Lower lobe of right lung (tissue), 2 donors: ENCODE measurements at regions not wholly inside any gene's neighbourhood (a gene's known extent, or its start where the extent isn't known, plus 50 kb on each side); places are given as distances from the start of the nearest gene placed in this dataset.
"Not testable (repeated sequence)": the region's sequence is repeated elsewhere in the genome, so short reads cannot be mapped to it uniquely, and the experiment has no call there.

Experiments
- ATAC-seq, 2 donors: fragments of 200-7000 bp; cut with Tn5 transposase; one replicate each; pipeline ENCODE4 v1.9.1; 2020 to 2022; ENCODE audit warnings: mild to moderate bottlenecking in 2 of 2, moderate library complexity in 2 of 2
- DNase-seq: peaks from one replicate; pipeline ENCODE4 v3.0.0-alpha.2; 2020
- H3K27ac ChIP-seq: fragments of 200-600 bp; one replicate; pipeline ENCODE4 v1.8.0; 2022
- H3K27me3 ChIP-seq: fragments of 200-600 bp; one replicate; pipeline ENCODE4 v1.8.0; 2022; ENCODE audit warnings: low read depth
- H3K36me3 ChIP-seq: fragments of 200-600 bp; one replicate; pipeline ENCODE4 v1.8.0; 2022; ENCODE audit warnings: mild to moderate bottlenecking
- H3K4me1 ChIP-seq: fragments of 200-600 bp; one replicate; pipeline ENCODE4 v1.8.0; 2022
- H3K4me3 ChIP-seq: fragments of 200-600 bp; one replicate; pipeline ENCODE4 v1.8.0; 2022; ENCODE audit warnings: mild to moderate bottlenecking
- H3K9me3 ChIP-seq: fragments of 200-600 bp; one replicate; pipeline ENCODE4 v1.8.0; 2022
- CTCF ChIP-seq: fragments of 200-600 bp; IDR thresholded peaks from one replicate; pipeline ENCODE4 v1.8.0; 2022; ENCODE audit warnings: antibody characterized with exemption, mild to moderate bottlenecking
- intact Hi-C: fragments of 100-400 bp; cut with DNase I; formaldehyde crosslinking; loops from one replicate; pipeline ENCODE4 v1.11.0; 2022
- donor health status: DM: no; HTN: yes; CAD: no; lungs with severe emphysema.

- intact Hi-C loops = no loop called here
- no peak for DNase-seq
- Histone ChIP-seq H3K36me3 (no peaks in the 10 kb centered on the region), H3K4me1 (no peaks in the 10 kb centered on the region), H3K27ac (no peak overlapping the region), H3K4me3 (no peak overlapping the region), H3K9me3 (no peaks in the 10 kb centered on the region), H3K27me3 (no peaks in the 10 kb centered on the region)
- no peak for TF ChIP-seq CTCF
- no peak for ATAC-seq
Measured at GRCh38 chr7:96558530-96558929, 151.1 kb downstream of the SEM1 start.

GRCh38 chr7:96558093-96558492 is 151.6 kb downstream of the SEM1 start:
- H3K27me3 ChIP-seq = no peaks in the 10 kb centered on the region
- H3K4me3 ChIP-seq = no peak overlapping the region
- no peaks in the 10 kb centered on the region for H3K4me1 ChIP-seq
- DNase-seq (no peak), ATAC-seq (no peak)
- no peak overlapping the region for H3K27ac ChIP-seq
- H3K36me3 ChIP-seq = no peaks in the 10 kb centered on the region
- no peak for TF ChIP-seq CTCF
- intact Hi-C loops = no loop called here
- no peaks in the 10 kb centered on the region for H3K9me3 ChIP-seq

GRCh38 chr7:96557598-96557997 is 152.0 kb downstream of the SEM1 start:
- H3K36me3 ChIP-seq, DNase-seq, H3K27ac ChIP-seq, intact Hi-C loops, H3K4me3 ChIP-seq, H3K27me3 ChIP-seq, ATAC-seq, H3K4me1 ChIP-seq, H3K9me3 ChIP-seq: not testable (repeated sequence)

GRCh38 chr7:96548664-96549063 is 161.0 kb downstream of the SEM1 start:
- H3K36me3 ChIP-seq = no peaks in the 10 kb centered on the region
- H3K27ac ChIP-seq = no peak overlapping the region
- TF ChIP-seq CTCF = no peak
- no peak for DNase-seq
- no peak overlapping the region for H3K4me3 ChIP-seq
- no peaks in the 10 kb centered on the region for H3K9me3 ChIP-seq
- peak; percentile 72 to 74 for ATAC-seq
- H3K27me3 ChIP-seq = no peaks in the 10 kb centered on the region
- intact Hi-C loops = no loop called here
- H3K4me1 ChIP-seq = no peaks in the 10 kb centered on the region

- no peak for ATAC-seq
- no peaks in the 10 kb centered on the region for H3K27me3 ChIP-seq
- TF ChIP-seq CTCF = no peak
- no peak overlapping the region for H3K4me3 ChIP-seq
- no peaks in the 10 kb centered on the region for H3K36me3 ChIP-seq
- no peaks in the 10 kb centered on the region for H3K9me3 ChIP-seq
- no peak for DNase-seq
- H3K4me1 ChIP-seq = no peaks in the 10 kb centered on the region
- no peak overlapping the region for H3K27ac ChIP-seq
- intact Hi-C loops = no loop called here
Measured at GRCh38 chr7:96547371-96547811, 162.3 kb downstream of the SEM1 start.

GRCh38 chr7:96546426-96546825 is 163.2 kb downstream of the SEM1 start:
- no peak overlapping the region for H3K4me3 ChIP-seq
- DNase-seq (no peak), ATAC-seq (no peak)
- no peaks in the 10 kb centered on the region for H3K9me3 ChIP-seq
- no peaks in the 10 kb centered on the region for H3K27me3 ChIP-seq
- no peaks in the 10 kb centered on the region for H3K36me3 ChIP-seq
- no peak overlapping the region for H3K27ac ChIP-seq
- no peaks in the 10 kb centered on the region for H3K4me1 ChIP-seq
- intact Hi-C loops = no loop called here
- no peak for TF ChIP-seq CTCF
